ENCODE measurements at regions not wholly inside any gene's neighbourhood (a gene's known extent, or its start where the extent isn't known, plus 50 kb on each side); places are given as distances from the start of the nearest gene placed in this dataset.
"Not testable (repeated sequence)": the region's sequence is repeated elsewhere in the genome, so short reads cannot be mapped to it uniquely, and the experiment has no call there.

- FAIRE-seq, result no peak
These were observed 58.1 kb downstream of the NPAP1 start for GRCh38 chr15:24733659-24734058.

- FAIRE-seq, result no peak
These were observed 58.8 kb downstream of the NPAP1 start for GRCh38 chr15:24734396-24734795.

GRCh38 chr15:24745290-24745689, 69.7 kb downstream of the NPAP1 start:
- no peak for FAIRE-seq

GRCh38 chr15:24746094-24746493, 70.5 kb downstream of the NPAP1 start:
- FAIRE-seq, result no peak

- FAIRE-seq, result no peak
These were observed 71.8 kb downstream of the NPAP1 start for GRCh38 chr15:24747376-24747775.

- FAIRE-seq, result no peak
These were observed 73.4 kb downstream of the NPAP1 start for GRCh38 chr15:24748812-24749439.

- no peak for FAIRE-seq
These were observed 76.8 kb downstream of the NPAP1 start for GRCh38 chr15:24752354-24752753.

GRCh38 chr15:24756101-24756500, 80.5 kb downstream of the NPAP1 start:
- FAIRE-seq, result no peak

GRCh38 chr15:24760066-24760465, 84.5 kb downstream of the NPAP1 start:
- no peak for FAIRE-seq

- FAIRE-seq, result peak; percentile 67
These were observed 86.2 kb downstream of the NPAP1 start for GRCh38 chr15:24761704-24762302.

- FAIRE-seq, result no peak
These were observed 88.3 kb downstream of the NPAP1 start for GRCh38 chr15:24763891-24764290.

GRCh38 chr15:24764375-24765171, 89.0 kb downstream of the NPAP1 start:
- no peak for FAIRE-seq

GRCh38 chr15:24766511-24767133, 91.0 kb downstream of the NPAP1 start:
- FAIRE-seq, result no peak

GRCh38 chr15:24772266-24772665, 96.7 kb downstream of the NPAP1 start:
- FAIRE-seq, result no peak

- FAIRE-seq, result peak; percentile 17
These were observed 97.3 kb downstream of the NPAP1 start for GRCh38 chr15:24772686-24773373.

- FAIRE-seq, result no peak
These were observed 101.7 kb downstream of the NPAP1 start for GRCh38 chr15:24777307-24777706.

- FAIRE-seq, result no peak
These were observed 108.9 kb downstream of the NPAP1 start for GRCh38 chr15:24784506-24784905.

GRCh38 chr15:24786347-24786746, 110.8 kb downstream of the NPAP1 start:
- FAIRE-seq, result no peak

- FAIRE-seq, result not testable (repeated sequence)
These were observed 127.0 kb downstream of the NPAP1 start for GRCh38 chr15:24802624-24803023.

GRCh38 chr15:24819680-24820079, 135.1 kb upstream of the SNRPN start:
- no peak for FAIRE-seq

GRCh38 chr15:24823473-24823872, 131.3 kb upstream of the SNRPN start:
- FAIRE-seq, result no peak

GRCh38 chr15:24832282-24832681, 122.5 kb upstream of the SNRPN start:
- no peak for FAIRE-seq

- FAIRE-seq, result no peak
These were observed 119.5 kb upstream of the SNRPN start for GRCh38 chr15:24835301-24835700.
